A673 (cell line): ENCODE measurements at regions not wholly inside any gene's neighbourhood (a gene's known extent, or its start where the extent isn't known, plus 50 kb on each side); places are given as distances from the start of the nearest gene placed in this dataset.

ENCODE experiments used
- BruUV-seq: library from RNA; stranded (reverse); fragments of 400-500 nt; replicated peaks from 2 replicates; lab custom pipeline; 2021; lab: Mats Ljungman, UMichigan
- CTCF ChIA-PET: fragments of 300-600 bp; sonication (Branson Sonifier 250); formaldehyde crosslinking; loops from one replicate; lab custom pipeline; 2022; ENCODE audit warnings: antibody characterized with exemption; lab: Charles Lee
- POLR2A ChIA-PET: fragments of 300-600 bp; sonication (Branson Sonifier 250); formaldehyde crosslinking; loops from one replicate; lab custom pipeline; 2022; ENCODE audit warnings: antibody characterized with exemption; ENCODE audit not compliant: low non-redundant PET; lab: Charles Lee
- DNase-seq: peaks from one replicate; pipeline ENCODE4 v3.0.0-alpha.2; 2015; ENCODE audit warnings: low spot score
- H3K27ac ChIP-seq: fragments of 200-600 bp; sonication (generic); 2 replicates; pipeline ENCODE4 v1.5.1; 2016; ENCODE audit warnings: mixed run types, low read depth, mild to moderate bottlenecking, mixed read lengths, antibody characterized with exemption, low read length; ENCODE audit not compliant: poor library complexity, severe bottlenecking
- H3K27me3 ChIP-seq: fragments of 200-600 bp; sonication (generic); replicated peaks from 2 replicates; pipeline ENCODE4 v1.6.1; 2017; ENCODE audit warnings: mixed run types, low read depth, mild to moderate bottlenecking, mixed read lengths, antibody characterized with exemption, low read length; ENCODE audit not compliant: insufficient read depth, poor library complexity
- H3K36me3 ChIP-seq: fragments of 200-600 bp; sonication (generic); 2 replicates; pipeline ENCODE4 v1.6.1; 2016; ENCODE audit warnings: mixed run types, mild to moderate bottlenecking, mixed read lengths, antibody characterized with exemption, low read length; ENCODE audit not compliant: insufficient read depth, poor library complexity, severe bottlenecking
- H3K4me1 ChIP-seq: fragments of 200-600 bp; sonication (generic); 2 replicates; pipeline ENCODE4 v1.6.1; 2017; ENCODE audit warnings: mixed run types, mild to moderate bottlenecking, mixed read lengths, antibody characterized with exemption, low read length; ENCODE audit not compliant: insufficient read depth, poor library complexity, severe bottlenecking
- H3K4me3 ChIP-seq: fragments of 200-600 bp; sonication (generic); 2 replicates; pipeline ENCODE4 v1.5.1; 2016; ENCODE audit warnings: low read depth, mixed run types, mild to moderate bottlenecking, mixed read lengths, low read length; ENCODE audit not compliant: poor library complexity, severe bottlenecking
- H3K9me3 ChIP-seq: fragments of 200-600 bp; sonication (generic); 2 replicates; pipeline ENCODE4 v1.6.1; 2016; ENCODE audit warnings: mixed run types, low read depth, mild to moderate bottlenecking, mixed read lengths, antibody characterized with exemption, low read length; ENCODE audit not compliant: poor library complexity, severe bottlenecking
- CTCF ChIP-seq: fragments of 300-800, 200-600 bp; sonication (generic); conservative IDR thresholded peaks from 2 replicates; pipeline ENCODE4 v1.5.1; 2017; ENCODE audit warnings: low read depth, mild to moderate bottlenecking, antibody characterized with exemption, low read length, moderate library complexity, mixed read lengths
- EZH2 ChIP-seq: fragments of 200-600 bp; sonication (generic); IDR thresholded peaks from 2 replicates; pipeline ENCODE4 v1.6.1; 2017; ENCODE audit warnings: borderline replicate concordance, low read depth, mild to moderate bottlenecking, mixed read lengths, antibody characterized with exemption, low read length; ENCODE audit not compliant: poor library complexity, severe bottlenecking
- intact Hi-C: fragments of 100-400 bp; cut with micrococcal nuclease; formaldehyde crosslinking; loops from one replicate; pipeline ENCODE4 v1.10.0; 2022; ENCODE audit not compliant: unreplicated experiment

- DNase-seq = no peak
- H3K27me3 ChIP-seq = peaks cover 16% of the 10 kb centered on the region
- H3K4me1 ChIP-seq = no peaks in the 10 kb centered on the region
- no peaks in the 10 kb centered on the region for H3K36me3 ChIP-seq
- CTCF ChIA-PET = no interaction called here
- H3K27ac ChIP-seq = no peak overlapping the region
- POLR2A ChIA-PET = no interaction called here
- H3K9me3 ChIP-seq = no peaks in the 10 kb centered on the region
- intact Hi-C loops = no loop called here
- TF ChIP-seq CTCF (no peak), EZH2 (no peak)
- no TSS peak for BruUV-seq
- H3K4me3 ChIP-seq = no peak overlapping the region
Measured at GRCh38 chr2:238703436-238703835, 144.4 kb upstream of the TWIST2 start.

GRCh38 chr2:238704471-238705225 lies 143.2 kb upstream of the TWIST2 start:
- no TSS peak for BruUV-seq
- no peak for DNase-seq
- peaks cover 28% of the 10 kb centered on the region for H3K27me3 ChIP-seq
- no peaks in the 10 kb centered on the region for H3K36me3 ChIP-seq
- POLR2A ChIA-PET = no interaction called here
- H3K4me1 ChIP-seq = no peaks in the 10 kb centered on the region
- TF ChIP-seq CTCF = no peak
- no peak for TF ChIP-seq EZH2
- CTCF ChIA-PET = no interaction called here
- no peaks in the 10 kb centered on the region for H3K9me3 ChIP-seq
- H3K27ac ChIP-seq = no peak overlapping the region
- no peak overlapping the region for H3K4me3 ChIP-seq
- intact Hi-C loops = no loop called here

- H3K27ac ChIP-seq = no peak overlapping the region
- intact Hi-C loops = no loop called here
- no peaks in the 10 kb centered on the region for H3K4me1 ChIP-seq
- no peaks in the 10 kb centered on the region for H3K36me3 ChIP-seq
- H3K27me3 ChIP-seq = peaks cover 35% of the 10 kb centered on the region
- BruUV-seq = no TSS peak
- TF ChIP-seq EZH2 (no peak), CTCF (no peak)
- DNase-seq = no peak
- no peak overlapping the region for H3K4me3 ChIP-seq
- H3K9me3 ChIP-seq = no peaks in the 10 kb centered on the region
- CTCF ChIA-PET = no interaction called here
- POLR2A ChIA-PET = no interaction called here
Measured at GRCh38 chr2:238706163-238706562, 141.7 kb upstream of the TWIST2 start.
